NCI-H460 (cell line): ENCODE measurements at regions not wholly inside any gene's neighbourhood (a gene's known extent, or its start where the extent isn't known, plus 50 kb on each side); places are given as distances from the start of the nearest gene placed in this dataset.
"Not testable (repeated sequence)": the region's sequence is repeated elsewhere in the genome, so short reads cannot be mapped to it uniquely, and the experiment has no call there.

Experiments used
- DNase-seq: peaks from one replicate; pipeline ENCODE4 v3.0.0-alpha.2; 2016; ENCODE audit warnings: low read depth; ENCODE audit errors: extremely low read depth

- no peak for DNase-seq
Observed at GRCh38 chr3:62926494-62926893, 51.3 kb upstream of the CADPS start.

- no peak for DNase-seq
Observed at GRCh38 chr3:62928256-62928655, 53.0 kb upstream of the CADPS start.

- DNase-seq = no peak
Observed at GRCh38 chr3:62929771-62930170, 54.6 kb upstream of the CADPS start.

- no peak for DNase-seq
Observed at GRCh38 chr3:62935793-62936192, 60.6 kb upstream of the CADPS start.

- DNase-seq = no peak
Observed at GRCh38 chr3:62936626-62937254, 61.5 kb upstream of the CADPS start.

GRCh38 chr3:62938583-62938982 lies 63.4 kb upstream of the CADPS start:
- no peak for DNase-seq

GRCh38 chr3:62939707-62940106 lies 64.5 kb upstream of the CADPS start:
- DNase-seq = no peak

GRCh38 chr3:62940771-62941563 lies 65.8 kb upstream of the CADPS start:
- peak; percentile 37 for DNase-seq

GRCh38 chr3:62942227-62942626 lies 67.0 kb upstream of the CADPS start:
- no peak for DNase-seq

- DNase-seq = no peak
Observed at GRCh38 chr3:62942764-62943163, 67.5 kb upstream of the CADPS start.

GRCh38 chr3:62948921-62949320 lies 73.7 kb upstream of the CADPS start:
- DNase-seq = no peak

GRCh38 chr3:62950210-62950609 lies 75.0 kb upstream of the CADPS start:
- DNase-seq = no peak

- DNase-seq = no peak
Observed at GRCh38 chr3:62951037-62951613, 75.9 kb upstream of the CADPS start.

GRCh38 chr3:62951880-62952279 lies 76.7 kb upstream of the CADPS start:
- DNase-seq = not testable (repeated sequence)

GRCh38 chr3:62954580-62954979 lies 79.4 kb upstream of the CADPS start:
- no peak for DNase-seq

GRCh38 chr3:62955126-62955525 lies 79.9 kb upstream of the CADPS start:
- DNase-seq = no peak

- DNase-seq = no peak
Observed at GRCh38 chr3:62956411-62956810, 81.2 kb upstream of the CADPS start.

GRCh38 chr3:62961874-62962556 lies 86.8 kb upstream of the CADPS start:
- no peak for DNase-seq

GRCh38 chr3:62962714-62963113 lies 87.5 kb upstream of the CADPS start:
- DNase-seq = no peak

- DNase-seq = no peak
Observed at GRCh38 chr3:62965311-62965710, 90.1 kb upstream of the CADPS start.

- DNase-seq = no peak
Observed at GRCh38 chr3:62968128-62968527, 92.9 kb upstream of the CADPS start.
